K562 (cell line): ENCODE measurements at regions not wholly inside any gene's neighbourhood (a gene's known extent, or its start where the extent isn't known, plus 50 kb on each side); places are given as distances from the start of the nearest gene placed in this dataset.

ENCODE experiments used
- BRD4 ChIP-seq: fragments of 200-600 bp; sonication (generic); IDR thresholded peaks from 2 replicates; pipeline ENCODE4 v1.6.1; 2017; ENCODE audit warnings: inconsistent platforms
- CBFA2T3 ChIP-seq: fragments of 450-650 bp; IDR thresholded peaks from 2 replicates; pipeline ENCODE4 v1.6.1; 2017
- CCNT2 ChIP-seq: IDR thresholded peaks from 2 replicates; pipeline ENCODE4 v1.6.1; 2011; ENCODE audit warnings: borderline replicate concordance, low read depth, mild to moderate bottlenecking, moderate library complexity, mixed read lengths, low read length; ENCODE audit not compliant: insufficient read length; ENCODE audit errors: extremely low read depth
- FOXP4 ChIP-seq: sonication (generic); formaldehyde crosslinking; IDR thresholded peaks from 2 replicates; pipeline ENCODE4 v1.8.0; 2022; ENCODE audit warnings: mild to moderate bottlenecking, missing genetic modification reagents, borderline replicate concordance
- GATAD2B ChIP-seq: fragments of 450-650 bp; IDR thresholded peaks from 2 replicates; pipeline ENCODE4 v1.6.1; 2017; ENCODE audit warnings: mild to moderate bottlenecking, borderline replicate concordance
- PHB ChIP-seq: fragments of 250-450 bp; sonication (Bioruptor Pico); IDR thresholded peaks from 2 replicates; pipeline ENCODE4 v1.5.0; 2021
- RERE ChIP-seq: sonication (generic); formaldehyde crosslinking; IDR thresholded peaks from 2 replicates; pipeline ENCODE4 v1.8.0; 2023; ENCODE audit warnings: missing genetic modification reagents, mild to moderate bottlenecking, borderline replicate concordance
- STAT6 ChIP-seq: sonication (generic); formaldehyde crosslinking; IDR thresholded peaks from 2 replicates; pipeline ENCODE4 v1.8.1; 2023; ENCODE audit warnings: mild to moderate bottlenecking, missing genetic modification reagents
- TSHZ1 ChIP-seq: fragments of 250-450 bp; sonication (Bioruptor Pico); IDR thresholded peaks from 2 replicates; pipeline ENCODE4 v1.4.0; 2020; ENCODE audit warnings: mild to moderate bottlenecking, moderate library complexity
- ZBED1 ChIP-seq: IDR thresholded peaks from 2 replicates; pipeline ENCODE4 v1.6.1; 2014
- ZBTB43 ChIP-seq: sonication (generic); formaldehyde crosslinking; IDR thresholded peaks from 2 replicates; pipeline ENCODE4 v1.8.0; 2023; ENCODE audit warnings: mild to moderate bottlenecking, missing genetic modification reagents
- ZFX ChIP-seq: sonication (generic); formaldehyde crosslinking; IDR thresholded peaks from 2 replicates; pipeline ENCODE4 v1.8.0; 2022; ENCODE audit warnings: mild to moderate bottlenecking, missing genetic modification reagents, moderate library complexity
- ZNF384 ChIP-seq: IDR thresholded peaks from 2 replicates; pipeline ENCODE4 v1.6.1; 2012; ENCODE audit warnings: low read depth, low read length, improper control_type of control experiment

GRCh38 chr3:14352002-14352627, 50.3 kb upstream of the SLC6A6 start (continued):
- TF ChIP-seq CCNT2 (no peak), GATAD2B (no peak), FOXP4 (CRISPR knock-in tag) (peak; percentile 36; the same call in 1 of the 2 replicates), ZFX (CRISPR knock-in tag) (no peak), ZBED1 (no peak), TSHZ1 (CRISPR knock-in tag) (no peak), CBFA2T3 (peak; percentile 46), ZBTB43 (CRISPR knock-in tag) (no peak), PHB (no peak), BRD4 (no peak), RERE (CRISPR knock-in tag) (no peak), STAT6 (CRISPR knock-in tag) (no peak), ZNF384 (no peak)
